ENCODE measurements at regions not wholly inside any gene's neighbourhood (a gene's known extent, or its start where the extent isn't known, plus 50 kb on each side); places are given as distances from the start of the nearest gene placed in this dataset.

DNA sequence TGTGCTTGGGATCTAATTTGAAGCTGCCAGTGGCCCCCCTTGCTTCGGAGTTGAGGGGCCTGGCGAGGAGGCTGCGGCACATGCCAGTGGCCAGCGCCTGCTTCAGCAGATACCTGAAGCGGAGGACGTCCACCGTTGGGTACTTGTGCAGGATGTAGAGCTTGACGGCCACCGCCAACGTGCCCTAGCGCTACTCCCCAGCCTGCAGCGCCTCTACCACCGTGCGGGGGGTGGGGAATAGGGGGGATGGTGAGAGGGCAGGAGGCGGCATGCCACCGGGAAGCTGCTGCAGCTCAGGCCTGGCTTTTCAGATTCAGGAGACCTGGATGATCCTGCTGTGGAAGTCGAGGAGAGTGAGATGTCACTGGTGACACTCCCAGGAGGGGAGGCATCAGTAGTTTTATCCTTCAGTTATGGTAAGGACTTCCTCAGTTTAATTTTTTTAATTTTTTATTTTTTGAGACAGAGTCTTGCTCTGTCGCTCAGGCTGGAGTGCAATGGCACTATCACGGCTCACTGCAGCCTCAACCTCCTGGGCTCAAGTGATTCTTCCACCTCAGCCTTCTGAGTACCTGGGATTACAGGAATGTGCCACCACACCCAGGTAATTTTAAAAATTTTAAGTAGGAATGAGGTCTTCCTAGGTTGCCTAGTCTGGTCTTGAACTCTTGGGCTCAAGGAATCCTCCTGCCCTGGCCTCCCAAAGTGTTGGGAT is 150.6 kb upstream of the FRMD4B start:
- no peak for DNase-seq

DNA sequence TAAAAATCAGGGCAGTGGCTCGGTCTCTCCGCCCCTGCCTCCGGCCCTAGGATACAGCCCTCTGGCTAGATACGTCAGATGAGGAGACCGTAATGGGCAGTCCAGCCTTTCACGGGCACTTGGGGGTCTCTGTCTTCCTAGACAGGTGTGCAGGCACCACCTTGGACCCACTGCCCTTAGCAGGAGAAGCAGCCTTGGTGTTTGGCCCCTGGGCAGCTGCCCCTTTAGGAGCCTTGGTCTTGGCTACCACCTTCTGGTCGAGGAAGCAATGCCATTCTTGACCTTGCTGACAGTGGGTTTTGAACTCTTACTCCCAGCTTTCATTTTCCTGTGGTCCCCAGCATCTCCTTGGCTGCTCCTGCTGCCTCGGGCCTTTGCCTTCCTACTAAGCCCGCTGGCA is 149.7 kb upstream of the FRMD4B start:
- DNase-seq = peak in 1 of 51 donors; percentile 5

GRCh38 chr3:69532547-69533224 is 146.8 kb upstream of the FRMD4B start:
- no peak for DNase-seq

GRCh38 chr3:69531576-69532546 is 146.0 kb upstream of the FRMD4B start:
- DNase-seq = no peak

GRCh38 chr3:69530554-69530953 is 144.7 kb upstream of the FRMD4B start:
- no peak for DNase-seq

GRCh38 chr3:69527498-69527897 is 141.6 kb upstream of the FRMD4B start:
- no peak for DNase-seq

DNA sequence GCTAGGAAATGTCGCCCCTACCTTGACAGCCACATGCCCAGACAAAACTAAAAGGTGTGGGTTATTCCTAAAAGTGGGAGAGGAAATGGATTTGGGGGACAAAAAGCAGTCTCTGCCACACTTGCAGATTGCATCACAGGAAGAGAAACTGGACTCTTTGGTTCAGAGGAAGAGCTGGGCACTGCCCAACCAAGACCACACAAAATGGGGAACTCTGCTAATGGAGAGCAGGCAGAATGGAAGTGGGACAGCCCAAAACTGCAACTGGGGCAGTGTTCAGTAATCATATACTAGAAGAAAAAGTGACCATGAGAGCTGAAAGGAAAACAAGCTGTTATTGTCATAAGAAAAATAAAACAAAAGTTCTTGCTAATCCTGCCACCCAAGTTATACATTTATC is 138.9 kb upstream of the FRMD4B start:
- no peak for DNase-seq

GRCh38 chr3:69521286-69521685 is 135.4 kb upstream of the FRMD4B start:
- no peak for DNase-seq

DNA sequence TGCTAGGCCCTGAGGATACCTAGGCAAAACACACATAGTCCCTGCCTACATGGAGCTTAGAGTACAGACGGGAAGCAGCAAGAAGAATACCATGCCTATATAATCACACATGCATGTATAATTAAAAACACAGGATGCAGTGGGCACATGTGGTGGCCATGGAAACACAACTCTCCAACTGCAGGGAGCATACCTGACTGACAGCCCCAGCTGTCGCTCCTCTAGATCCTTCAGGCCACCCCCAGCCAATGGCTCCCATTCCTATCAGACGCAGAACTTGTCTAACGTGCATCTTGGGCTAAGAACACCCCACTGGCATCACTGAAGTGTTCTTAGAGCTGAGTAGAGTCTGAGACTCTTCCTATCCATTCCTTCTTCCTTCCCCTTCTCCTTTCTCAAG is 125.5 kb upstream of the FRMD4B start:
- no peak for DNase-seq

GRCh38 chr3:69510481-69511030 is 124.7 kb upstream of the FRMD4B start:
- no peak for DNase-seq

DNA sequence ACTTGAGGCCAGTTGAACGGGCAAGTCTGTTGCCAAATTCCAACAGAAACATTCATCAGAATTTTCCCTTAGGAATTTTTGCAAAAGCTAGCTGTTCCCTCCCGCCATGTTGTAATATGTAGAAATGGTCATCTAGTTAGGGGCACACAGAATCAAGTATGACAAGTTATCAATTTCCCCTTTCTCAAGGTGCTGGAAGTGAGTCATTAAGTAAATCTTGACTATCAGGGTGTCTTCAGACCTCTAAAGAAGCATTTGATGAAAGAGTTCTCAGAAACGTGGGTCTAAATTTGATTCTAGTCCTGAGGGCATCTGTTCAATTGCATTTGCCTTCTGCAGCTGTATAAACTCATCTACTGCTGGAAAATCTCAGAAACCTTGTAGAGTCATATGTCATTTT is 123.4 kb upstream of the FRMD4B start:
- DNase-seq = no peak

DNA sequence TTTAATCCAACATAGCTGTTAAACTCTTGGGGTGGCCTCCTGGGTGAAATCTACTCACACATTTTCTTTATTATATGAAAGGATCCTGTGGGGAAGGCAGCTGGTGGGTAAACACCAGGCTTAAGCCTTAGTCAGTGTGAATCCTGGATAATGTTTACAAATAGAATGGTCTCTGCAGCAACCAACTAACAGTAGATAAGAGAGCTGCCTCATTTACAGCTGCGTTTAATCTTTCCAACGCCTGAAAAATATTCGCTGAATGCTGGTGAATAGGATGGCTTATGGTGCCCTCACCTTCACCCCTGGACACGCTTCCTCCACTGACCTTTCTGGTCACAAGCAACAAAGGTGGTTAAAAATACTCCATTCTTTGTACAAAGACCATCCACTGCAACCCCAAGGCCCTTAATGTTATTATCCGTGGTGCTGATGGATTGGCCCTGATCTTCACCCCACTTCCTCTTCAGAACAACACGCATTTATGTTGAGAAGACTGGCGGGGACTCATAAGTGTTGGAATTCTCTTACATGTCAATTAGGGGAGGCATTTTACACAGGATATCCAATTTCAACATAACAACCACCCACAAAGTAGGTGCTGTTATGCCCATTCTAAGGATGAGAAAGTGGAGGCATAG is 120.0 kb upstream of the FRMD4B start:
- DNase-seq = no peak

DNA sequence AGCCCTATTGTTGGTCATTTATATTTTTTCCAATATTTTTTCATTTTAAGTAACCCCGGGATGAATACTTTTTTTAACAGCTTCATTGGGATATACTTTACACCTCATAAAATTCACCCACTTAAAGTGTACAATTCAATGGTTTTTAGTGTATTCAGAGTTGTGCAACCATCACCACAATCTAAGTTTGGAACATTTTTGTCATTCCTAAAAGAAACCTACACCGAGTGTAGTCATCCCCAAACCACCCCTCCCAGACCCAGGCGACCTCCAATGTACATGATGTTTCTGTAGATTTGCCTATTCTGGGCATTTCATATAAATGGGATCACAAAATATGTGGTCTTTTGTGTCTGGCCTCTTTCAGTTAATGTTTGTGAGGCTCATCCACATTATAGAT is 118.3 kb upstream of the FRMD4B start:
- DNase-seq = no peak

DNA sequence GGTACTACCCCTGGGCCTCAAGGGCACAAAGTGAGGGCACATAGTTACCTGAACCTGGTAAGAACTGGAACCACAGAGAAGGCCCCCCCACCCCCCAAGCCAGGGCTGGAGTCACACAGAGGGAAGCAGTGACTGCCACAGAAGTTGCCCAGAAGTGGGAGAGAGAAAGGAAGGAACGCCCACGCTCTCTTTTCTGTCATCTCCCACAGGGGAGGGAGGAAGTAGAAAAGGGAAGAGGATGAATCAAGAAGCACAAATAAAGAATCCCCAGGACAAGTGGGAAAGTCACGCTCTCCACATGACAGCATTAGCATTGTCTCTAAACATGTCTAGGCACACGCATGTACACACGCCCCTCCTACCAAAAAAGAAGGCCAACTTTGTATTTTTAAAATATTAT is 114.7 kb upstream of the FRMD4B start:
- DNase-seq = peak in 11 of 51 donors; percentile 2 to 31 (median 7)

- DNase-seq = peak in 23 of 51 donors; percentile 4 to 52 (median 22)
Observed at GRCh38 chr3:69499899-69500421, 114.1 kb upstream of the FRMD4B start.

- DNase-seq = no peak
Observed at GRCh38 chr3:69499422-69499821, 113.5 kb upstream of the FRMD4B start.

- DNase-seq = no peak
Observed at GRCh38 chr3:69496856-69497255, 111.0 kb upstream of the FRMD4B start.

DNA sequence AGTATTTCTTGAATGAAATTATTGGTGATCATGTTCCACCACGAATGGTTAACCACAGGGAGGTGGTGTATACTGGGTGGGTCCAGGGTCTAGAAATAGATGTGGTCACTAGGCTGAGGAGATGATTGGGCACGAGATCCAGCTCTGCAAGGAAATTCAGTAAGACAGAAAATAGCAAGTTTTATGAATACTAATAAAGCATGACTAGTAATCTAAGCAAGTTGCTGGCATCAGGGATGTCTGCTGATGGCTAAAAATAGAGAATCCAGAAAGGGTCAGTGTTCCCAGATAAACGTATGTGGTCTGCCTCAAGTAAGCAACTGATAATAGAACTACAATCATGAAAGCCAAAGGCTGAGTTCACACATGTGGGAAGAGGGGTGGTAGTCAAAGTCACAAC is 108.3 kb upstream of the FRMD4B start:
- DNase-seq = no peak

- DNase-seq = no peak
Observed at GRCh38 chr3:69493157-69493556, 107.3 kb upstream of the FRMD4B start.

DNA sequence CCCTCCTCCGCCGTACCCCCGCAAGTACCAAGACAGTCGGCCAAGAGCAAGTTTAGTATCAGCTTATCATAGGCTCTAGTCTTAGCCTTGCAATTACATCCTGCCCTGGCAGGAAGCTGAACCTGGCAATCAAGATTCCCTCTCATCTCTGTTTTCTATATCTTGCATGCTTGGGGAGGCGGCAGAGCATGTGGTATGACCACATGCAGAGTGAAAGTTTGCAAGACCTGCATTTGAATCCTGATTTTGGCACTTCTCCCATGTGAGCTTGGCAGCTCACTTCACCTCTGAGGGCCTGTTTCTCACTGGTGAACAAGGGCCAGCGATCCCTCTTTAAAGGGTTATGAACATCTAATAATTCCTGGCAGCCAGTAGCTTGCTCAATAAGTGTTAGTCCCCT is 106.1 kb upstream of the FRMD4B start:
- DNase-seq = no peak

GRCh38 chr3:69490971-69491370 is 105.1 kb upstream of the FRMD4B start:
- DNase-seq = no peak
